ENCODE measurements at regions not wholly inside any gene's neighbourhood (a gene's known extent, or its start where the extent isn't known, plus 50 kb on each side); places are given as distances from the start of the nearest gene placed in this dataset.

DNA sequence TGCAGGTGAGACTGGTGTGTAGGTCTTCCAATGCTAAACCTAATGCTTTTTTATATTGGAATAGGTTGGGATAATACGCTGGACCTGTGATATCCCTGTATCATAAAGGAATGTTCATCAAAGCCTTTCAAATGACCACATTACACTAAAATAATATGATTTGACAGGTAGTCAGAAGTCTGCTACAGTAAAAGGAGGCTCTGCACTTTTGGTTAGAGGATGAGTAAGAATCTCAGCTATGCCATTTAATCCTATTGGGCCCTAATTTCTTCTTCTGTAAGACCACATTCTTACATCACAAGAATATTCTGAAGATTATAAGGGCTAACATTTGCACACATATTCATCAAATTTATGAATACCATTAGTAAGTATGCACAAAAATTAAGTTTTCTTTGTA is 250.5 kb upstream of the FLRT2 start:
- DNase-seq (ENCODE audit: low spot score), result no peak
- TF ChIP-seq, protein P1, sequence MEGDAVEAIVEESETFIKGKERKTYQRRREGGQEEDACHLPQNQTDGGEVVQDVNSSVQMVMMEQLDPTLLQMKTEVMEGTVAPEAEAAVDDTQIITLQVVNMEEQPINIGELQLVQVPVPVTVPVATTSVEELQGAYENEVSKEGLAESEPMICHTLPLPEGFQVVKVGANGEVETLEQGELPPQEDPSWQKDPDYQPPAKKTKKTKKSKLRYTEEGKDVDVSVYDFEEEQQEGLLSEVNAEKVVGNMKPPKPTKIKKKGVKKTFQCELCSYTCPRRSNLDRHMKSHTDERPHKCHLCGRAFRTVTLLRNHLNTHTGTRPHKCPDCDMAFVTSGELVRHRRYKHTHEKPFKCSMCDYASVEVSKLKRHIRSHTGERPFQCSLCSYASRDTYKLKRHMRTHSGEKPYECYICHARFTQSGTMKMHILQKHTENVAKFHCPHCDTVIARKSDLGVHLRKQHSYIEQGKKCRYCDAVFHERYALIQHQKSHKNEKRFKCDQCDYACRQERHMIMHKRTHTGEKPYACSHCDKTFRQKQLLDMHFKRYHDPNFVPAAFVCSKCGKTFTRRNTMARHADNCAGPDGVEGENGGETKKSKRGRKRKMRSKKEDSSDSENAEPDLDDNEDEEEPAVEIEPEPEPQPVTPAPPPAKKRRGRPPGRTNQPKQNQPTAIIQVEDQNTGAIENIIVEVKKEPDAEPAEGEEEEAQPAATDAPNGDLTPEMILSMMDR (IDR thresholded peaks at IDR 0.05; ENCODE audit: extremely low read depth, insufficient read depth, missing control alignments), result no peak
- in situ Hi-C loops (cut with MboI; ENCODE audit: low pct_unique_long_range_greater_than_20kb, low sequenced_read_pairs, unreplicated experiment), result no loop called here

DNA sequence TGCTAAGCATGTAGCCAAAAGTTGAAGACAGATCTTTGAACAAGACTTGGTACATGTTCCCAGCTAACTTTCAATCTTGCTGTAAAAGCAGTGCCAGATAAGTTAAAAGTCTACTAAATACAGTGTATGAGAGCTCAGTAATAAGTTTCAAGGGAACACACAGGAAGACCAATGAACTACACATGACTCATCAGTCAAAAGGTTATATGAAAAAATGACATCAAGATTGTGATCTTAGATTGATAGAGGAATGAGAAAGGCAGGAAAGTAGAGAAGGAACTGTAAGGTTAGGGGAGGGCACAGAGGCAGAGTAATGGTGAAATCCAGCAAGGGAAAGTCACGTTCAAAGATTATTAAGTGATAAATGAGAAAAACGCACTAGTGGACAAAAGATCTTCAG is 249.9 kb upstream of the FLRT2 start:
- TF ChIP-seq, protein P1 (IDR thresholded peaks at IDR 0.05; ENCODE audit: extremely low read depth, insufficient read depth, missing control alignments), result no peak
- no peak for DNase-seq (ENCODE audit: low spot score)
- in situ Hi-C loops (cut with MboI; ENCODE audit: low pct_unique_long_range_greater_than_20kb, low sequenced_read_pairs, unreplicated experiment), result no loop called here

DNA sequence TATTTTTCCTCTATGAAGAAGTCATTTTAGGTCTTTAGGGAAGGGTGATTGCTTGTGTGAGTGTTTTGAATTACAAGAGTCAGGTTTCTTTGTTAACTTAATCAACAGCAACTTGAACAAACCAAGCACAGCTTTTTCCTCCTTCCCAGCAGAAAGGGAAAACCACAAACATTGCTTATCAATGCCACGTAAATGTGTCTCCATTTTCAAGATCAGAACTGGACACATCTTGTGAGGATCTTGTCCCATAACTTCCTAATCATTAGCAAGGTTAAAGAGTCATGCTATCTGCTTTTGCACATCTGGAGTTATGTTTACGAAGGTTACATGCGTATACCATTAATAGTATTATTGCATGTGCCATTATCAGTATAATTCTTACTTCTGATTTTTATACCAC is 248.0 kb upstream of the FLRT2 start:
- TF ChIP-seq, protein P1 (IDR thresholded peaks at IDR 0.05; ENCODE audit: extremely low read depth, insufficient read depth, missing control alignments), result no peak

DNA sequence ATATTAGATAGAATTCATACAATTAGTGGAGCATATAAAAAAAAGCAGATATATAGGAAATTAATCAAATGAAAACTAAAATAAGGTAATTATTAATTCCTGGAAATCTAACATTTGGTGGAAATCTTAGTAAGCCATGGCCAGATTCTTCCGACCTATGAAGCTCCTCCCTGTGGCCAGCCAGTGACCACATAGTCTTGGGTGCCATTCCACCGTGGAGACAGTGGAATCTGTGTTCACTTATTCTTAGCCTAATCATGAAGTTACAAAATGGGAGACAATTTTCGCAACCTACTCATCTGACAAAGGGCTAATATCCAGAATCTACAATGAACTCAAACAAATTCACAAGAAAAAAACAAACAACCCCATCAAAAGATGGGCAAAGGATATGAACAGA is 241.9 kb upstream of the FLRT2 start:
- TF ChIP-seq, protein P1 (IDR thresholded peaks at IDR 0.05; ENCODE audit: extremely low read depth, insufficient read depth, missing control alignments), result no peak
- in situ Hi-C loops (cut with MboI; ENCODE audit: low pct_unique_long_range_greater_than_20kb, low sequenced_read_pairs, unreplicated experiment), result no loop called here
- DNase-seq (ENCODE audit: low spot score), result no peak

More for the DNA sequence above, 248.0 kb upstream of the FLRT2 start:
- no peak for DNase-seq (ENCODE audit: low spot score)
- in situ Hi-C loops (cut with MboI; ENCODE audit: low pct_unique_long_range_greater_than_20kb, low sequenced_read_pairs, unreplicated experiment), result no loop called here

DNA sequence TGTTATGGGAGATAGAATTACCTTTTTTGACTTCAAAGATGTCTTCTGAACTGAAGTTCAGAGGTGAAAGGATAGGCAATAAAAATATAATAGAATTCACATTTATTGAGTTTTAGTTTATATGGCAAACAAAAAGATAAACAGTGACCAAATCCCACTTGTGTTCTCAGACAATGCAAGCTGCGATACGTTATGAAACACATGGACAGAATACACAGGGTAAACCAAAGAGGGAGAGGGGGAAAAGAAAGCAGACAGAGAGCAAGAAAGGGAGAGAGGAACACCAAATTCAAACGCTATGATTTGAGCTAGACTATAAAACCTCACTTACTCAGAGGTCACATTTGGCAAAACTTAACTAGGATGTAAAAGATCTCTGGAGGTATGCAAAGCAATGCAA is 238.2 kb upstream of the FLRT2 start:
- TF ChIP-seq, protein P1 (IDR thresholded peaks at IDR 0.05; ENCODE audit: extremely low read depth, insufficient read depth, missing control alignments), result no peak
- DNase-seq (ENCODE audit: low spot score), result no peak
- in situ Hi-C loops (cut with MboI; ENCODE audit: low pct_unique_long_range_greater_than_20kb, low sequenced_read_pairs, unreplicated experiment), result no loop called here

DNA sequence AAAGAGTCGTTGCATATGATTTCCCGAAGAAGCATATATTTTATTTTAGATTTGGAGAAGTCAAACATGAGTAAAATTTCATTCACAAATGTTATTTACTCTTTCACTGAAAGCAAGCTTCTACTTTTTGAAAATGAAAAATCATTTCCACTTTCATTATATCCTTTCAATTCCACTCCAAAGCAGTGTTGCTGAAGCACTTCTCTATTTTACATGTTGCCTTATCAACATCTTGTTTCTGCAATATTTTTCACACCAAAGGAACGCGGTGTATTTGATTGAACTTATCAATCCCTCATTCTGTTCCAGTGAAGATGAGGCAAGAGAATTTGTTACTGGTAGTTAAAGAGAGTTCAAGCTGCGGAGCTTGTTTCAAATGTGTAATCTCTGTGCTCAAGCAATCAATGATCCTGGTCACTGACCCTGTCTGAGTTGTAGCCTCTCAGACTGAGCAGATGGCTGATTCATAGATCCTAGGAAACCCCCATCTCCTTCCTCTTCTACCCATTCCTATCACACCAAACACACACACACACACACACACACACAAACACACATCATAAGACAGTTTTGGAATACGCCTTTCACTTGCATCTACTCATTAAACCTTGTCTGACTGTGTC is 236.2 kb upstream of the FLRT2 start:
- no peak for DNase-seq (ENCODE audit: low spot score)
- TF ChIP-seq, protein P1 (IDR thresholded peaks at IDR 0.05; ENCODE audit: extremely low read depth, insufficient read depth, missing control alignments), result no peak
- in situ Hi-C loops (cut with MboI; ENCODE audit: low pct_unique_long_range_greater_than_20kb, low sequenced_read_pairs, unreplicated experiment), result no loop called here
